Liver (tissue), 8 donors: ENCODE measurements at regions not wholly inside any gene's neighbourhood (a gene's known extent, or its start where the extent isn't known, plus 50 kb on each side); places are given as distances from the start of the nearest gene placed in this dataset.

Source experiments
- DNase-seq: peaks from one replicate; pipeline ENCODE4 v3.0.0-alpha.2; 2017; ENCODE audit warnings: low spot score
- H3K27ac ChIP-seq, 2 donors: one replicate each; pipeline ENCODE4 v1.7.0; 2013; ENCODE audit warnings: inconsistent platforms in 2 of 2, low read length in 2 of 2, control low read depth in 1 of 2, low read depth in 1 of 2, mild to moderate bottlenecking in 1 of 2
- H3K27me3 ChIP-seq, 4 donors: one replicate each; pipeline versions ENCODE4 v1.6.1 to v1.7.0; 2013; ENCODE audit warnings: low read length in 3 of 4, inconsistent platforms in 1 of 4, mild to moderate bottlenecking in 1 of 4, moderate library complexity in 1 of 4; ENCODE audit not compliant: control insufficient read depth in 4 of 4, insufficient read depth in 4 of 4
- H3K36me3 ChIP-seq, 4 donors: one replicate each; pipeline versions ENCODE4 v1.6.1 to v1.7.0; 2013; ENCODE audit warnings: low read length in 3 of 4, mild to moderate bottlenecking in 3 of 4, low read depth in 1 of 4, moderate library complexity in 1 of 4; ENCODE audit not compliant: control insufficient read depth in 4 of 4, insufficient read depth in 3 of 4
- H3K4me1 ChIP-seq, 4 donors: one replicate each; pipeline versions ENCODE4 v1.6.1 to v1.7.0; 2013; ENCODE audit warnings: low read length in 3 of 4, mild to moderate bottlenecking in 3 of 4, moderate library complexity in 1 of 4; ENCODE audit not compliant: control insufficient read depth in 4 of 4, insufficient read depth in 4 of 4
- H3K4me3 ChIP-seq, 3 donors: one replicate each; pipeline versions ENCODE4 v1.6.1 to v1.7.0; 2013; ENCODE audit warnings: low read length in 3 of 3, control low read depth in 1 of 3, low read depth in 1 of 3, mild to moderate bottlenecking in 1 of 3
- H3K9ac ChIP-seq, 2 donors: one replicate each; pipeline ENCODE4 v1.7.0; 2013; ENCODE audit warnings: low read length in 2 of 2, mild to moderate bottlenecking in 2 of 2, moderate library complexity in 2 of 2, control low read depth in 1 of 2, low read depth in 1 of 2
- H3K9me3 ChIP-seq, 4 donors: one replicate each; pipeline versions ENCODE4 v1.6.1 to v1.7.0; 2013; ENCODE audit warnings: low read length in 3 of 4; ENCODE audit not compliant: control insufficient read depth in 4 of 4
- CTCF ChIP-seq: fragments of 150-350 bp; IDR thresholded peaks from 2 replicates; pipeline ENCODE4 v1.5.1; 2017; ENCODE audit warnings: improper control_type of control experiment, low read depth, low read length; ENCODE audit not compliant: missing input control
- EGR1 ChIP-seq, 2 donors: IDR thresholded peaks; 2 replicates each; pipeline ENCODE4 v1.6.1; 2016 to 2018; ENCODE audit warnings: antibody characterized with exemption in 2 of 2, low read depth in 2 of 2
- FOXA1 ChIP-seq: IDR thresholded peaks from 2 replicates; pipeline ENCODE4 v1.6.1; 2016; ENCODE audit warnings: antibody characterized with exemption
- FOXA2 ChIP-seq: IDR thresholded peaks from 2 replicates; pipeline ENCODE4 v1.6.1; 2016; ENCODE audit warnings: antibody characterized with exemption
- GABPA ChIP-seq, 2 donors: IDR thresholded peaks in 1 of 2; conservative IDR thresholded peaks in 1 of 2; 2 replicates each; pipeline ENCODE4 v1.6.1; 2016; ENCODE audit warnings: antibody characterized with exemption in 2 of 2, mild to moderate bottlenecking in 1 of 2, moderate library complexity in 1 of 2
- HNF4A ChIP-seq, 2 donors: conservative IDR thresholded peaks; 2 replicates each; pipeline ENCODE4 v1.6.1; 2016; ENCODE audit warnings: antibody characterized with exemption in 2 of 2, mild to moderate bottlenecking in 2 of 2
- HNF4G ChIP-seq: IDR thresholded peaks from 2 replicates; pipeline ENCODE4 v1.6.1; 2016; ENCODE audit warnings: antibody characterized with exemption
- JUND ChIP-seq, 2 donors: IDR thresholded peaks; 2 replicates each; pipeline ENCODE4 v1.6.1; 2016; ENCODE audit warnings: antibody characterized with exemption in 2 of 2
- NR2F2 ChIP-seq: IDR thresholded peaks from 2 replicates; pipeline ENCODE4 v1.6.1; 2016; ENCODE audit warnings: antibody characterized with exemption
- RAD21 ChIP-seq, 2 donors: IDR thresholded peaks; 2 replicates each; pipeline ENCODE4 v1.6.1; 2016; ENCODE audit warnings: antibody characterized with exemption in 2 of 2, mild to moderate bottlenecking in 2 of 2
- RXRA ChIP-seq, 2 donors: IDR thresholded peaks; 2 replicates each; pipeline ENCODE4 v1.6.1; 2017 to 2018; ENCODE audit warnings: antibody characterized with exemption in 2 of 2, mild to moderate bottlenecking in 1 of 2
- SP1 ChIP-seq: IDR thresholded peaks from 2 replicates; pipeline ENCODE4 v1.6.1; 2018; ENCODE audit warnings: antibody characterized with exemption, mild to moderate bottlenecking
- TAF1 ChIP-seq: conservative IDR thresholded peaks from 2 replicates; pipeline ENCODE4 v1.6.1; 2016; ENCODE audit warnings: antibody characterized with exemption, mild to moderate bottlenecking
- YY1 ChIP-seq: IDR thresholded peaks from 2 replicates; pipeline ENCODE4 v1.6.1; 2016; ENCODE audit warnings: antibody characterized with exemption, mild to moderate bottlenecking
- ZBTB33 ChIP-seq: IDR thresholded peaks from 2 replicates; pipeline ENCODE4 v1.6.1; 2016; ENCODE audit warnings: antibody characterized with exemption
- WGBS: extraction: QIAGEN DNeasy Blood & Tissue Kit; methylation state at CpG from one replicate; pipeline ENCODE4 v1.1.7; 2013; 5-methylcytosine and 5-hydroxymethylcytosine counted together
- TF ChIP-seq, protein P1 (sequence below): IDR thresholded peaks from 2 replicates; pipeline ENCODE4 v1.6.1; 2016; ENCODE audit warnings: antibody characterized with exemption, mild to moderate bottlenecking
- TF ChIP-seq, protein P2 (sequence below): IDR thresholded peaks from 2 replicates; pipeline ENCODE4 v1.6.1; 2016; ENCODE audit warnings: antibody characterized with exemption
- TF ChIP-seq, protein P3 (sequence below): IDR thresholded peaks from 2 replicates; pipeline ENCODE4 v1.6.1; 2016; ENCODE audit warnings: antibody characterized with exemption
- donor health status: healthy.
- donor health status: healthy.
- donor health status: healthy.
- donor health status: healthy.
- donor health status: healthy.

GRCh38 chr7:91348711-91349110, 84.5 kb downstream of the FZD1 start:
- Histone ChIP-seq H3K4me3 (no peak overlapping the region), H3K36me3 (no peaks in the 10 kb centered on the region), H3K9ac (no peak overlapping the region), H3K4me1 (peaks cover 0 to 5% (median under 1%) of the 10 kb centered on the region in 4 donors), H3K27me3 (peaks cover 0 to 2% (median 0%) of the 10 kb centered on the region in 4 donors), H3K27ac (no peak overlapping the region), H3K9me3 (no peaks in the 10 kb centered on the region)
- TF ChIP-seq, protein P1, sequence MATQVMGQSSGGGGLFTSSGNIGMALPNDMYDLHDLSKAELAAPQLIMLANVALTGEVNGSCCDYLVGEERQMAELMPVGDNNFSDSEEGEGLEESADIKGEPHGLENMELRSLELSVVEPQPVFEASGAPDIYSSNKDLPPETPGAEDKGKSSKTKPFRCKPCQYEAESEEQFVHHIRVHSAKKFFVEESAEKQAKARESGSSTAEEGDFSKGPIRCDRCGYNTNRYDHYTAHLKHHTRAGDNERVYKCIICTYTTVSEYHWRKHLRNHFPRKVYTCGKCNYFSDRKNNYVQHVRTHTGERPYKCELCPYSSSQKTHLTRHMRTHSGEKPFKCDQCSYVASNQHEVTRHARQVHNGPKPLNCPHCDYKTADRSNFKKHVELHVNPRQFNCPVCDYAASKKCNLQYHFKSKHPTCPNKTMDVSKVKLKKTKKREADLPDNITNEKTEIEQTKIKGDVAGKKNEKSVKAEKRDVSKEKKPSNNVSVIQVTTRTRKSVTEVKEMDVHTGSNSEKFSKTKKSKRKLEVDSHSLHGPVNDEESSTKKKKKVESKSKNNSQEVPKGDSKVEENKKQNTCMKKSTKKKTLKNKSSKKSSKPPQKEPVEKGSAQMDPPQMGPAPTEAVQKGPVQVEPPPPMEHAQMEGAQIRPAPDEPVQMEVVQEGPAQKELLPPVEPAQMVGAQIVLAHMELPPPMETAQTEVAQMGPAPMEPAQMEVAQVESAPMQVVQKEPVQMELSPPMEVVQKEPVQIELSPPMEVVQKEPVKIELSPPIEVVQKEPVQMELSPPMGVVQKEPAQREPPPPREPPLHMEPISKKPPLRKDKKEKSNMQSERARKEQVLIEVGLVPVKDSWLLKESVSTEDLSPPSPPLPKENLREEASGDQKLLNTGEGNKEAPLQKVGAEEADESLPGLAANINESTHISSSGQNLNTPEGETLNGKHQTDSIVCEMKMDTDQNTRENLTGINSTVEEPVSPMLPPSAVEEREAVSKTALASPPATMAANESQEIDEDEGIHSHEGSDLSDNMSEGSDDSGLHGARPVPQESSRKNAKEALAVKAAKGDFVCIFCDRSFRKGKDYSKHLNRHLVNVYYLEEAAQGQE = peak; percentile 12
- TF ChIP-seq RXRA (IDR thresholded peaks at IDR 0.05) = no peak
- no peak for TF ChIP-seq HNF4A (conservative IDR thresholded peaks at IDR 0.05)
- no peak for TF ChIP-seq CTCF
- no peak for TF ChIP-seq FOXA2
- DNase-seq = no peak

GRCh38 chr7:91351374-91351773, 87.1 kb downstream of the FZD1 start:
- Histone ChIP-seq H3K4me1 (peaks cover 0 to 5% (median 0%) of the 10 kb centered on the region in 4 donors), H3K36me3 (no peaks in the 10 kb centered on the region), H3K27ac (no peak overlapping the region), H3K9me3 (no peaks in the 10 kb centered on the region), H3K4me3 (no peak overlapping the region), H3K9ac (no peak overlapping the region), H3K27me3 (peaks cover 0 to 2% (median 0%) of the 10 kb centered on the region in 4 donors)
- no peak for DNase-seq
- TF ChIP-seq TAF1 (no peak), GABPA (IDR thresholded peaks at IDR 0.05 in 1 of 2, conservative IDR thresholded peaks at IDR 0.05 in 1 of 2) (no peak), ZBTB33 (no peak), RXRA (IDR thresholded peaks at IDR 0.05) (no peak), FOXA1 (no peak), HNF4G (no peak), SP1 (no peak), JUND (IDR thresholded peaks at IDR 0.05) (no peak), CTCF (no peak), YY1 (no peak), HNF4A (conservative IDR thresholded peaks at IDR 0.05) (no peak), EGR1 (IDR thresholded peaks at IDR 0.05; ENCODE audit: low read depth in 2 of 2) (no peak), RAD21 (IDR thresholded peaks at IDR 0.05) (no peak), NR2F2 (no peak), FOXA2 (no peak)
- TF ChIP-seq, protein P2, sequence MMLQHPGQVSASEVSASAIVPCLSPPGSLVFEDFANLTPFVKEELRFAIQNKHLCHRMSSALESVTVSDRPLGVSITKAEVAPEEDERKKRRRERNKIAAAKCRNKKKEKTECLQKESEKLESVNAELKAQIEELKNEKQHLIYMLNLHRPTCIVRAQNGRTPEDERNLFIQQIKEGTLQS = no peak
- TF ChIP-seq, protein P1 = no peak
- TF ChIP-seq, protein P3, sequence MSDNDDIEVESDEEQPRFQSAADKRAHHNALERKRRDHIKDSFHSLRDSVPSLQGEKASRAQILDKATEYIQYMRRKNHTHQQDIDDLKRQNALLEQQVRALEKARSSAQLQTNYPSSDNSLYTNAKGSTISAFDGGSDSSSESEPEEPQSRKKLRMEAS = no peak
- 83% methylated on average over 3 of the region's 3 CpGs for WGBS
